WI38 (cell line): ENCODE measurements at regions not wholly inside any gene's neighbourhood (a gene's known extent, or its start where the extent isn't known, plus 50 kb on each side); places are given as distances from the start of the nearest gene placed in this dataset.

Source experiments
- H3K4me3 ChIP-seq: 2 replicates; pipeline ENCODE4 v1.5.1; 2011; ENCODE audit warnings: low read depth, mild to moderate bottlenecking, control low read depth, low read length
- TF ChIP-seq, protein P1 (sequence below): IDR thresholded peaks from 2 replicates; pipeline ENCODE4 v1.5.1; 2012; ENCODE audit warnings: low read depth, mild to moderate bottlenecking, control low read depth, low read length

DNA sequence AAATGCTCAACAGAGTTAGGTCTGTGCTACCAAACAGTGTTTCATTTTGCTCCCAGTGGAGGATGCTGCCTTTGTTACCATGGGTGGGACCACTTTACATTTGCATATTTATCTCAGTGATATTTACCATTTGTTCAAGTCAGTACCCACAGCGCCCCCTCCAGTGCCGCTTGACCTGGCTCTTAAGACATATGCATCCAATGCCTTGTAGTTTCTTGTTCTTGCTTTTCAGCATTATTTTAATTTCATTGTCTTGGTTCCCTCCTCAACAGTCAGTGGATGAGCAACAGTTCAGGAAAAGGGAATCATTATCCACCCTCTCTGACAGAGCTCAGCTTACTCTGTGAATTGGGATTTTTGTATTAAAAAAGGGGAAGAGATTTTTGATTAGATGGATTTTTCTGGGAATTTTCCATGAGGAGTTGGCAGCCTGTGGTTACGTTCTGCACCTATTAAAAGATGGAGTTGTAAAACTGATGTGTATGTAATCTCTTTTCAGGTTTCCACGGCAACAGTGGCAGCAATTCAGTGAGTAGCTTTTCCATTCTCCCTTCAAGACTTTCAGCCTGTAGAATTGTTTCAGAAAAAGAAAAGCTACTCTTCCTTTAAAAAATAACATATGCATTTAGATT lies 240.5 kb upstream of the DAAM1 start:
- TF ChIP-seq, protein P1, sequence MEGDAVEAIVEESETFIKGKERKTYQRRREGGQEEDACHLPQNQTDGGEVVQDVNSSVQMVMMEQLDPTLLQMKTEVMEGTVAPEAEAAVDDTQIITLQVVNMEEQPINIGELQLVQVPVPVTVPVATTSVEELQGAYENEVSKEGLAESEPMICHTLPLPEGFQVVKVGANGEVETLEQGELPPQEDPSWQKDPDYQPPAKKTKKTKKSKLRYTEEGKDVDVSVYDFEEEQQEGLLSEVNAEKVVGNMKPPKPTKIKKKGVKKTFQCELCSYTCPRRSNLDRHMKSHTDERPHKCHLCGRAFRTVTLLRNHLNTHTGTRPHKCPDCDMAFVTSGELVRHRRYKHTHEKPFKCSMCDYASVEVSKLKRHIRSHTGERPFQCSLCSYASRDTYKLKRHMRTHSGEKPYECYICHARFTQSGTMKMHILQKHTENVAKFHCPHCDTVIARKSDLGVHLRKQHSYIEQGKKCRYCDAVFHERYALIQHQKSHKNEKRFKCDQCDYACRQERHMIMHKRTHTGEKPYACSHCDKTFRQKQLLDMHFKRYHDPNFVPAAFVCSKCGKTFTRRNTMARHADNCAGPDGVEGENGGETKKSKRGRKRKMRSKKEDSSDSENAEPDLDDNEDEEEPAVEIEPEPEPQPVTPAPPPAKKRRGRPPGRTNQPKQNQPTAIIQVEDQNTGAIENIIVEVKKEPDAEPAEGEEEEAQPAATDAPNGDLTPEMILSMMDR, result 0 out of 2 replicates have a peak, but pooled peaks have one; percentile 5
- no peak overlapping the region for H3K4me3 ChIP-seq

DNA sequence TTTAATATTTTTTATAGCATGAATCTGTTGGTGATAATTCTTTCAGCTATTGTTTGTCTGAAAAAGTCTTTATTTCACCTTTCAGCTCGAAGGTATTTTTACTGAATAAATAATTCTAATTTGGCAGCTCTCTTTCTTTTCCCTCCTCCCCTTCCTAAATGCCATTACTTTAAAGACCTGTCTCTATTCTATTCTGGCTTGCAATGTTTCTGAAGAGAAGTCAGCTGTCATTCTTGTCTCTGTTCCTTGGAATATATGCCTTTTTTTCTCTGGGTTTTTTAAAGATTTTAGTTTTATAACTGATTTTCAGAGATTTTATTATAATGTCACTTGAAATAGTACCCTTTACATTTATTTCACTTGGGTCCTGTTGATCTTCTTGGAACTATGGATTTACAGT lies 237.9 kb upstream of the DAAM1 start:
- TF ChIP-seq, protein P1, result no peak

DNA sequence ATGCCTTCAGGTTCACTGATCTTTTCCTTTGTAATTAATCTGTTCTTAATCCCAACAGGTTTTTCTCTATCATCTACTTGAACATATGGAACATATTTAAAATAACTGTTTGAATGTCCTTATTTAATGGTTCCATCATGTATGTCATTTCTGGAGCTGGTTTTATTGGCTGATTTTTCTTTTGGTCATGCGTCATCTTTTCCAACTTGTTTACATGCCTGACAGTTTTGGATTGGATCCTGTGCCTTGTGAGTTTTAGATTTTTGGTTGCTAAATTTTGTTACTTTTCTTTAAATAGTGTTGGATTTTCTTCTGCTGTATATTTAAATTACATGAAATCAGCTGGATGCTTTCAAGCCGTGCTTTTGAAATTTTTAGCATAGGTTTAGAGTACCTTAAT lies 237.3 kb upstream of the DAAM1 start:
- TF ChIP-seq, protein P1, result no peak

More for the DNA sequence above, 237.9 kb upstream of the DAAM1 start:
- no peak overlapping the region for H3K4me3 ChIP-seq

DNA sequence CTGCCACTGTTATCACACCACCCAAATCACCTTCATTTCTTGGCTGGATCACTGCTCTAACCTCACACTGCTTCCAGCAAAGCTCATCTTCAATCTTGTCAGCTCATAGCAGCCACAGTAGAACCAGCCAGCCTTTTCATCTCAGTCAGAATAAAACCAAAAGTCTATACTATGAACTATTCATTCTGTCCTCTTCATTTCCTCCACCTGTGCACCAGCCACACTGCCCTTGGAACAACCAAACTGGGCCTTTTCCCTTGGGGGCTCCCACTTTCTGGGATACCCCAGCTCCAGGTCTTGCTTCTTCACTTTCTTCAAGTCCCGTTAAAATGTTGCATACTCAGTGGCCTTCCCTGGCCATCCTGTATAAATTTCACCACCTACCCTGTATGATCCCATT lies 234.4 kb upstream of the DAAM1 start:
- H3K4me3 ChIP-seq, result no peak overlapping the region
- TF ChIP-seq, protein P1, result no peak

More for the DNA sequence above, 237.3 kb upstream of the DAAM1 start:
- H3K4me3 ChIP-seq, result no peak overlapping the region

DNA sequence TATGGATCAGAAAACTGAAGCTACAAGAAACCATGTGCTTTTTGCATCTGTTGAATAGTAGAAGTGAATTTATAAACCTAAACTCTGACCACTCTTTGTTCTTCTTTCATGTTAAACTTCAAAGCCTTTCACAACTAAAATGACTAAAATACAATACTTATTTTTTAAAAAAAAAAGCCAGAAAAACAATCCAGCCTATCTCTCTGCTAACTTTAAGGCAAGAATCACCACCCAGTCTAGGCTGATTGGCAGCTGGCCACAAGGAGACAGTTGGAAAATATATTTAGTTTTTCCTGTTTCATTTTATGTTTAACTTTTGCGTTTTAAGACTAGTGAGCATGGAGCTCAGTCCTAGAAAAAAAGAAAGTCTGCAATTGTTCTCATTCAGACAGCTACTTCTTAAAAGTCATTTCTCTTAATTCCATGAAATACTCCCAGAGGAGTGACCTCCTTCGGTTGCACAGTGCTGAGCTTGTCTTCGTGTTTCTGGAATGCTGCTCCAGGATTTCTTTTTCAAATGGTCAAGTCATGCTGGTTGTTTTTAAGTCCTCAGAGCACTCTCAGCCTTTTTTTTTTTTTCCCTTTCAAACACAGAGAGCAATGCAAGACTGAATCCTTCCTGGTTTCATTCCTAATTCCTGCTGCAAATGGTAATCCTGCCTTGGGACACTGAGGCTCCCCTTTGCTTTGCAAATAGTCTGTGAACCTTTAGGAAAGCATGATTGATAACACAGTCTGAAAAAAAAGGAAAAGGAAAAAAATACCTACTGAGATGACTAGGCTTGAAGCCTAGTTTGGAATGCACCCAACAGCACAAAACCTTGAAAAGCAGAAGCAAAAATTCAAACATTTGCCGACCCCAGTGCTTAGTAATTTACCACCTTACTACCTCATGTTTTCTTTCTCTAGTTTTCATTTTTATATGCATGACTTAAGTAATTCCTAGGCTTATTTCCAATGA lies 233.3 kb upstream of the DAAM1 start:
- no peak overlapping the region for H3K4me3 ChIP-seq
- TF ChIP-seq, protein P1, result no peak

DNA sequence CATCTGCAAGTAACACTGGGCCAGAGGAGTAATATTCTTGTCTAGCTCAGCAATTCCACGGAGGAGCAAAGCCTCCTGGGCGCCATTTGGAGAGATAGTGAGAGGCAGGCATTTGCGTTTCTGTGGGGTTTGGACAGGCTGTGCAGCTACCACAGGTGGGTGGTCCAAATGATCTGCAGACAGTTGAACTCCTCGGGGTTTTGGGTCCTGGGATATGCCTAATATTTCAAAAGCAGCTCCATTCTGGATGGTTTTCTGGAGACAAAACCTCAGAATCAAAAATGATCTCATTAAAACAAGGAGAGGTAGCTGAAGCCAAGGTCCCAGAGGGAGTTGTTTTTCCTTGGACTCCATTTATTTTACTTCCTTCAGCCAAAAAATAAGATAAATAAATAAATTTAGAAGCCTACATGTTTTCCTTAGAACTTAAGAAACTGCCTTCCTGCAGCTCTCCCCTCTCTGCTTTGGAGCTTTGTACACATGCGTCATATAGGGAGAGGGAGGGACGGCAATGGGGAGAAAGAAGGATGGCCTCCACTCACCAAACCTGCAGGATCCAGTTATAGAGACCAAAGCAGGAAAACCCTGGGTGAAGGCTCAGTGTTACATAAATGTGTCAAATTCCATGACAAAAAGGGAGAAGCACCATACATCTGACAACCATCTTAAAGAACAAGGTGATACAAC lies 227.3 kb upstream of the DAAM1 start:
- H3K4me3 ChIP-seq, result no peak overlapping the region
- TF ChIP-seq, protein P1, result no peak
